ENCODE measurements at regions not wholly inside any gene's neighbourhood (a gene's known extent, or its start where the extent isn't known, plus 50 kb on each side); places are given as distances from the start of the nearest gene placed in this dataset.

DNA sequence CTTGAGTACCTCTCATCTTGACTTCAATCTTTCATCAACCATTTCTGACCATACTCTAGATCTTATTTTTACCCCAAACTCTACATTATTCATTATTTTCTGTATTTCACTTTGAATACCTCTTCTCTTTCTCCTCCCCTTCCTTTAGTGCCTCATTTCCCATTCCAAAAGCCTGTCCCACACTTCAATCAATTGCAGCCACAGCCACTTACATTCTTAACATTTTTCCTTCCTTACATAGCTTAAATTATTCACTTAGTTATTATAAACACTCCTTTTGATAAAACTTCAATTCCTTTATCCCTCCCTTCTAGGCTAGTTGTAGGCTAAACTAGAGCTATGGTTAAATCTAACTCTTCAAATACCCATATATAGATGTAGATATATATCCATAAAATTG lies 344.0 kb downstream of the PRR16 start:
- TF ChIP-seq, protein P1, sequence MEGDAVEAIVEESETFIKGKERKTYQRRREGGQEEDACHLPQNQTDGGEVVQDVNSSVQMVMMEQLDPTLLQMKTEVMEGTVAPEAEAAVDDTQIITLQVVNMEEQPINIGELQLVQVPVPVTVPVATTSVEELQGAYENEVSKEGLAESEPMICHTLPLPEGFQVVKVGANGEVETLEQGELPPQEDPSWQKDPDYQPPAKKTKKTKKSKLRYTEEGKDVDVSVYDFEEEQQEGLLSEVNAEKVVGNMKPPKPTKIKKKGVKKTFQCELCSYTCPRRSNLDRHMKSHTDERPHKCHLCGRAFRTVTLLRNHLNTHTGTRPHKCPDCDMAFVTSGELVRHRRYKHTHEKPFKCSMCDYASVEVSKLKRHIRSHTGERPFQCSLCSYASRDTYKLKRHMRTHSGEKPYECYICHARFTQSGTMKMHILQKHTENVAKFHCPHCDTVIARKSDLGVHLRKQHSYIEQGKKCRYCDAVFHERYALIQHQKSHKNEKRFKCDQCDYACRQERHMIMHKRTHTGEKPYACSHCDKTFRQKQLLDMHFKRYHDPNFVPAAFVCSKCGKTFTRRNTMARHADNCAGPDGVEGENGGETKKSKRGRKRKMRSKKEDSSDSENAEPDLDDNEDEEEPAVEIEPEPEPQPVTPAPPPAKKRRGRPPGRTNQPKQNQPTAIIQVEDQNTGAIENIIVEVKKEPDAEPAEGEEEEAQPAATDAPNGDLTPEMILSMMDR (IDR thresholded peaks at IDR 0.05): no peak
- TF ChIP-seq POLR2AphosphoS5 (IDR thresholded peaks at IDR 0.05): no peak
- no peak for TF ChIP-seq POLR2A (IDR thresholded peaks at IDR 0.05)
- no peak for TF ChIP-seq EP300 (IDR thresholded peaks at IDR 0.05)
- no peaks in the 10 kb centered on the region for H3K27me3 ChIP-seq

DNA sequence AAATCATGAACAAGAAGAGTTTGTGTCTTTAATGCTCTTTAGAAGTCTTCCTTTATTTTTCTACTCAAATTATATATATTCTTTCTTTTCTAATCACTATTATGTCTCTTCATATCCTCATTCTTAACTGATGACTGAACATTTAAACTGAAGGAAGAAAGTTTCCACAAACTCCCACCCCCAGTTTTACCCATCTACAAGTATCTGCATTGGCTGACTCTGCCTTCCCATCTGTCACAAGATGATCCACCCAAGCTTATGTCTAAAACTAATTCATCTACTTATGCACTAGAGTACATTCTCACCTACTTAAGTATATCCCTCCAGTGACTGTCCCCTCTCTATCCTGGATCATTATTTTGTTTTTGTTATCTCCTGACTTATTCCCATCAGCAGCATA lies 344.5 kb downstream of the PRR16 start:
- no peak for DNase-seq
- TF ChIP-seq, protein P1 (IDR thresholded peaks at IDR 0.05): no peak
- TF ChIP-seq EP300 (IDR thresholded peaks at IDR 0.05): no peak
- TF ChIP-seq POLR2AphosphoS5 (IDR thresholded peaks at IDR 0.05): no peak
- TF ChIP-seq POLR2A (IDR thresholded peaks at IDR 0.05): no peak
- no peaks in the 10 kb centered on the region for H3K4me1 ChIP-seq
- H3K27ac ChIP-seq: no peak overlapping the region
- no peaks in the 10 kb centered on the region for H3K9me3 ChIP-seq
- intact Hi-C loops (cut with DNase I): no loop called here
- H3K27me3 ChIP-seq: no peaks in the 10 kb centered on the region
- no peaks in the 10 kb centered on the region for H3K36me3 ChIP-seq
- no peak overlapping the region for H3K4me3 ChIP-seq

More for the DNA sequence above, 344.0 kb downstream of the PRR16 start:
- intact Hi-C loops (cut with DNase I): no loop called here
- no peak overlapping the region for H3K27ac ChIP-seq
- no peak for DNase-seq
- no peak overlapping the region for H3K4me3 ChIP-seq
- H3K36me3 ChIP-seq: no peaks in the 10 kb centered on the region
- no peaks in the 10 kb centered on the region for H3K9me3 ChIP-seq
- H3K4me1 ChIP-seq: no peaks in the 10 kb centered on the region

DNA sequence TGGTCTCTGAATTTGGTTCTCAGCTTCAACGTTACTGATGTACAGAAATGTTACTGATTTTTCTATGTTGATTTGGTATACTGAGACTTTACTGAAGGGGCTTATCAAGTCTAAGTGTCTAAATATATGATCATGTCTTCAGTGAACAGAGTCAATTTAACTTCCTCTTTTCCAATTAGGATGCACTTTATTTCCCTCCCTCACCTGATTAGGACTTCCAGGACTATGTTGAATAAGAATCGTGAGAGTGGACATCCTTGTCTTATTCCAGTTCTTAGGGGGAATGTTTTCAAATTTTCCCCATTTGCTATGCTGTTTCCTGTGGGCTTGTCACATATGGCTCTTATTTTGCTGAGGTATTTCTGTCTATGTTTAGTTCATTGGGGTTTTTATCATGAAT lies 349.5 kb downstream of the PRR16 start:
- TF ChIP-seq, protein P1 (IDR thresholded peaks at IDR 0.05): no peak
- TF ChIP-seq POLR2A (IDR thresholded peaks at IDR 0.05) (no peak), POLR2AphosphoS5 (IDR thresholded peaks at IDR 0.05) (no peak), EP300 (IDR thresholded peaks at IDR 0.05) (no peak)
- H3K27ac ChIP-seq: no peak overlapping the region
- intact Hi-C loops (cut with DNase I): no loop called here

DNA sequence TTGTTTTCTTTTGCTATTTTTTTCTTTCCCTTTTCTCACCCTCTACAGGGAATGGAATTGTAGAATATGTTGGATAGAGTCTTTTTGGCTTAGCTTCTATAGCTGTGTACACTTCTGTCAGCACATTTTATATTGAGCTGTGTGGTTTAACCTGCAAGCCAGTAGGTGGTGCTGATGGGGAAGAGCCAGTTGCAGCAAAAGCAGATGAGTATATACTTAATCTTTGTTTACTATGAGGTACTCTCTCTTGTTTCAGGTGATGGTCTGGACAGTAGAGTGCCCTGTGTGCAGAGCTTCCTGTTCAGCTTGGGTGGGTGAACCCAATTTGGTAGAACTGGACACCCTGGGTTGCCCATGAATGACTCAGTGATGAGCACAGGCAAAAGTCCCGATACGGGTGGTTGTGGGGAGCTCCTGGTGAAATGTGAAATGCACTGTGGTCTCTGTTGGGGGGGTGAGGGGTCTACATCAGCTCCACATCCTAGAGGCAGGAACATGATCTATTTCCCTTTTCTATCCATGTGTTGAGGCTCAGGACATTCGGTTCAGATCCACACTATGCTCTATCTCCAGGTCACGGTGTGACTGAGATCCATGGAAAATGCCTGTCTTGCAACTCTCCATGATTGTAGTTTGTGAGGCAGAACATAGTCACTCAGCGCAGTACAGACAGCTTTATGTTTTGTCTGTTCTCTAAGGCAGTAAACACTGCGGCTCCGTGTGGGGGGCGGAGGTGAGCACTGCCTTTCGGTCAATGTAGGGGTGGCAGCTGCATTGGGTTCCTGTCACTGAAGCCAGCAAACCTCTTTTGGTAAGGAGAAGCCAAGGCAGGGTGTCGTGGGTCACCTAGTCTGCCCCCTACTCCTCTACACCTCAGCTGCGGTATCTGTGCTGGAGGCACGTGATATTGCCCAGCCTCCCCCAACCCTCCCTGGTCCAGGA lies 353.2 kb downstream of the PRR16 start:
- Histone ChIP-seq H3K4me1 (no peaks in the 10 kb centered on the region), H3K27ac (no peak overlapping the region), H3K36me3 (no peaks in the 10 kb centered on the region), H3K9me3 (no peaks in the 10 kb centered on the region), H3K4me3 (no peak overlapping the region), H3K27me3 (no peaks in the 10 kb centered on the region)
- intact Hi-C loops (cut with DNase I): no loop called here
- no peak for TF ChIP-seq POLR2A (IDR thresholded peaks at IDR 0.05)
- TF ChIP-seq, protein P1 (IDR thresholded peaks at IDR 0.05): no peak
- no peak for TF ChIP-seq EP300 (IDR thresholded peaks at IDR 0.05)
- TF ChIP-seq POLR2AphosphoS5 (IDR thresholded peaks at IDR 0.05): no peak
- WGBS, 2 donors: 86 to 95% methylated on average over 12 of the region's 12 CpGs
- DNase-seq: no peak

More for the DNA sequence above, 349.5 kb downstream of the PRR16 start:
- DNase-seq: no peak
- no peaks in the 10 kb centered on the region for H3K27me3 ChIP-seq
- no peaks in the 10 kb centered on the region for H3K4me1 ChIP-seq
- no peak overlapping the region for H3K4me3 ChIP-seq
- WGBS, 2 donors: 86 to 89% methylated on average over 2 of the region's 2 CpGs
- no peaks in the 10 kb centered on the region for H3K36me3 ChIP-seq
- H3K9me3 ChIP-seq: no peaks in the 10 kb centered on the region

Measured in sigmoid colon (tissue), 6 donors.